Cerebellar cortex (tissue), 1 donor: ENCODE measurements at regions not wholly inside any gene's neighbourhood (a gene's known extent, or its start where the extent isn't known, plus 50 kb on each side); places are given as distances from the start of the nearest gene placed in this dataset.

Source experiments
- DNase-seq: peaks from one replicate; pipeline ENCODE4 v3.0.0-alpha.2; 2015; ENCODE audit warnings: low spot score

DNA sequence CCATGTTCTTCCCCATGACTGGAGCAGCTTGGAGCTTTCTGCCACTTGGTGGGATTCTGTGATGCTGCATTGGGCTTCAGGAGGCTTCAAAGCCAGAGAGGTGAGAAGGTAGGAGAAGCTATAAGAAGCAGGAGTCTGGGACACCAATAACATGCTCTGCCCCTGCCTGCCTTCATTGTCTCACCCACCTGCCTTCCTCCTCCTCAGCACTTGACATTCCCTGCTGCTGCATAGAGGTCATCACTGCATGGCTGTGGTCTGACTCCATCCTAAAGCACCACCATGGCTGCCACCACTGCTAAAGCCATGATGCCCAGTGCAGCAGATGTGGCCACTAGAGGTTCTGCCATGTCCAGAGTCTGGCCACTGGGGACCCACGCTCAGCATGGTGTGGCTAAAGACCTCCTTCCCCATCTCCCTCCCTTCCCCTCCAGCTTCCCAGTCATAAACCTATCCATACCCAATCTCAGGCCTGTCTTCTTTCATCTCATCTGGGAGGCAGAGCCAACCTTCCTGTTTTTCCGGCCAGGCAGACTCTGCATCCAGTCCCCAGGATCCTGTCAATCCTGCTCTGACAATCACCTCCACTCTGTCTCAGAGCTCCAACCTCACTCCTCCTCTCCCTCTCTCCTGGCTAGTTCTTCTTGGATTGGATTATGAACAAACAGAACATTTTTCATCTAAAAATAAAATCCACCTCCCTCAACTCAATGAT, 285.1 kb upstream of the POU3F1 start:
- no peak for DNase-seq

DNA sequence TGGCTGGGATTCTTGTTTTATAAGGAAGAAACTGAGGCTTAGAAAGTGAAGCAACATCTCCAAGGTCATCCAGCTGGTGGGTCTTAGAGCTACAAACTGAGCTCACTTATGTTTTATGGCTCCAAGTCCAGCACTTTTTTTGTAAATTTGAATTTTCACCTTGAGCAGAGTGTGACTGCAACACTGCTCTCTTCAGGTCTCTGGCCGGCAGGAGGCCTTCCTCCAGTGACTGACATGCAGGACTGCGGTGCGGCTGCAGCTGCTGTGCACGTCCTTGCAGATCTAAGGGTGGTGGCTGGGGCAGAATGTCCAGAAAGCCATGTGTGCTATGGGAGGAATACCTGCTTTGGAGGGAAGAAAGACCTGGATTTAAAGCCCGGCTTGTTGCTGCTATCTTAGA, 284.2 kb upstream of the POU3F1 start:
- no peak for DNase-seq

DNA sequence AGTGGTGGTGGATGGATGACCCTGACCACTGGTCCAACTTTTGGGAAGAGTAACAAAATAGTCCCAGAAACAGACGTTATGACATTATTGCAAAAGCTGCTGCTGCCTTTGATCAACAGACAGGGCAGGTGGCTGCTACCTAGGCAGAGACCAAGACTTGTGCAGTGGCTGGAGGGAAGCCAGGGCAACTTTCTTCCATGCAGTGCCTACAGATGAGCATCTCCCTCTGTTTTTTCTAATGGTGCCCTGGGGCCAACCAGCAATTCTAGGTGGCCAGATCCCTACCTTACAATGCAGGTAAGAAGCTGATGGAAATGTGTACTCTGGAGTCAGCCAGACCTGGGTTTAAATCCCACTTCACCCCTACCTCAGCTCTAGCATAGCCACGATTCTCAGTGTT, 283.1 kb upstream of the POU3F1 start:
- no peak for DNase-seq

DNA sequence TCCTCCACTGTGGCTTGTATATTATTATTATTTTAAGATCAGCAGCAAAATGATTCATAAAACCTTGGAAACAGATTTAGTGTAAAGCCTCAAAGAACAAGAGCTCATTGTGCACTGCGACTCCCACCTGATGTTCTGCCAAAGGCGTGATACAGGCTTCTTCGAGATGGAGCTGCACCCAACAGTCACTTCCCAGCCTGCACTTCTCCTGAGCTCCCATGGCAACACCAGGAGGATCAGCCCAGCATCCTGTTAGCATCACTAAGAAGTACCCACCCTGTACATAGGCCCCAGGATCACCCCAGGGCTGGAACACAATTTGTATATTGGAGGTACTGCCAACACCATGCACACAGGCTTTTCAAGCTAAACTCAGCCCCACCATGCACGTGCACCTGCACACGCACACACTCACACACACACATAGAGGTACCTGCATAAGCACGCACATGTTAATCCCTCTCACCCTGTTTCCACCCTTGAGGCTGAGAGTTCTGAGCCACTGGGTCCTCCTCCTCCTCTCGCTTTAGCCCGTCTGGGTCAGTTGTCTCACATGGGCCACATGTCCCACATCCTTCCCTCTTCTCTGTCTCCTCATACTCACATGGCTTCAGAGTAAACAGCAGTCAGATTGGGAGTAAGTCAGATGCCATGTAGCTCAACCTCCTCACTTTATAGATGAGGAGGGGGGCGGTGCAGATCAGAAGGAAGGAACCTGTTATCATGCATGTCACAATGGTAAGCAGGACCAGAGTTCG, 281.9 kb upstream of the POU3F1 start:
- no peak for DNase-seq

DNA sequence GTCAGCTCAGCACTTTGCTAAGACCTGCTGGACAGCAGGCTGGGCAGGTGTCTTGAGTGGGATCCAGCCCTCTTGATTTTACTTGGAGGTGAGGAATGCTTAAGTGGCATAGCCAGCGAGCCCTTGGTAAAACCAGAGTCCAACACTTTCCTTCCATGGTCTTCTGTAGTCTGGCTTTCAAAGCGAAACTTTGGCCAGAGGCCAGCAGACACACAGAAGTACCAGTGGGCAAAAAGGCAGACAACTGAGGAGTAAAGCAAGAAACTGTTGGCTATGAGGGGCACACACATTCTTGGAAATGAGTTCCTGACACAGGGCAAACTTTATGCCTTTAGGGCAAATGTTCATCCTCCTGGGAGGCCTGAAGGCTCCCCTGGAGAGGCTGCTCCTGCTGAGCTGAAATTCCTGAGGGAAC, 281.0 kb upstream of the POU3F1 start:
- peak; percentile 2 for DNase-seq

DNA sequence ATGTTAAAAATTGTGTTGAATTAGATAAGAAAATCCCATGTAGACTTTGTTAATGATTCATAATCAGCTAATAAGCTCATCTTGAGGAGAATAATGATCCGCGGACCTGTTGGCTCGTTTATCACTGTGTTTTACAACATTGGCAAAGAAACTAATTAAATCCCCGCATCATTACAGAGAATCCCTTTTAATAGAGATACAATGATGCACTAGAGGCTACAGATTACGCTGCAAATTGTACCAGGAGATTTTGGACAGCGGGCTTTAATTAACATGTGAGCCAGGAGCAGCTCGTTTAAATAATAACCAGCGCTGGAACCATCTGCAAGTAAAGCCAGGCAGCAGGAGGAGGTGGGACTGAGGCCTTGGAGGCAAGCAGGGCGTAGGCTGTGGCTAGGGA, 280.3 kb upstream of the POU3F1 start:
- DNase-seq = no peak

DNA sequence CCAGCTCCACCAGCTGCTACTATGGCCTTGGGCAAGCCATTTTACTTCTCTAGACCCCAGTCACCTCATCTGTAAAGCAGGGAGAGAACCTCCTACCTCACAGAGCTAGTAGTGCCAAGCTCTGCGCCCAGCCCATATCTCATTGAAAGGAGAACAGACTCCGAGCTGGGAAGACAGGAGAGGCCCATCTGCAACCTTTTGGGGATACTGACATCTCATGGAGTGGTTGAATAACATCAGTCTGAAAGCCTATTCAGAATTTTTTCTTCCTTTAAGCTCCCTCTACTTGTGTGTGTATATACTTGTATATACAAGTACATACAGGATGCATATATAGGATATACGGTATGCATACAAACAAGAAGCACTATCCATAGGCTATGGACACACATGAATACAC, 279.5 kb upstream of the POU3F1 start:
- no peak for DNase-seq

DNA sequence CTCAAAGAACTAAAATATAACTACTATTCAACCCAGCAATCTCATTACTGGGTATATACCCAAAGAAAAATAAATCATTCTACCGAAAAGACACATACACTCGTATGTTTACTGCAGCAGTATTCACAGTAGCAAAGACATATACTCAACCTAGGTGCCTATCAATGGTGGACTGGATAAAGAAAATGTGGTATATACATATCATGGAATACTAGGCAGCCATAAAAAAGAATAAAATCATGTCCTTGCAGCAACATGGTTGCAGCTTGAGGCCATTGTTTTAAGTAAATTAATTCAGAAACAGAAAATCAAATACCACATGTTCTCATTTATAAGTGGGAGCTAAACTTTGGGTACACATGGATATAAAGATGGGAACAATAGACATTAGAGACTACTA, 266.2 kb upstream of the POU3F1 start:
- no peak for DNase-seq

DNA sequence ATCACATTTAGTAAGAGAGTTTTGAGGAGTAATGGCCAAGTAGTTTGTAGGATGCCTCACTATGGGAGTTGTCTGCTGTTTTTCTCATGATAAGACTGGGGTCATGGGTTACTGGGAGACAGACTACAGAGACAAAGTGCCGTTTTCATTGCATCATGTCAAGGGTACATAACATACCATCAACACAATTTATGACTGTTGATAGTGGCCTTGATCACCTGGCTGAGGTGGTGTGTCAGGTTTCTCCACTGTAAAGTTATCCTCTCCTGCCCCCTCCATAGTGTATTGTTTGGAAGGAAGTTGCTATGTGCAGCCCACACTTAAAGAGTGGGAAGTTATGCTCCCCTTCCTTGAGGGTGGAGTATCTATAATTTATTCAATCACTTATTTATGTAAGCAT, 263.5 kb upstream of the POU3F1 start:
- DNase-seq = no peak

DNA sequence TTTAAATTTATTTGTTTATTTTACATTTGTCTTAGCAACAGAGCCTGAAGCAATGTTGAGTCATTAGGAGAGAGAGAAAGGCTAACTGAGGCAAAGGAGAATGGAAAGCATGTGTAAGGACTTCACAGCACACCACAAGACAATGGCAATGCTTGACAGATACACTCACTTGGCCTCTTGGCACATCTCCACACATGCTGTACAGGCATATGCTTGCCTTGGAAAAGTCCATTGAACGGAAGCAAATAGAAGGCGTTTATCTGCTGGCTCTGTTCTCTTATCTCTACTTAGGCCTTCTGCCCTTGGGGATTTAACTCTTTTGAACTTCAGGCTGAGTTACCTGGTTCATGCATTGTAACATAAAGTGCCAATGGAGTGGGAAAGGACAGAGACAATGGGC, 262.2 kb upstream of the POU3F1 start:
- no peak for DNase-seq

DNA sequence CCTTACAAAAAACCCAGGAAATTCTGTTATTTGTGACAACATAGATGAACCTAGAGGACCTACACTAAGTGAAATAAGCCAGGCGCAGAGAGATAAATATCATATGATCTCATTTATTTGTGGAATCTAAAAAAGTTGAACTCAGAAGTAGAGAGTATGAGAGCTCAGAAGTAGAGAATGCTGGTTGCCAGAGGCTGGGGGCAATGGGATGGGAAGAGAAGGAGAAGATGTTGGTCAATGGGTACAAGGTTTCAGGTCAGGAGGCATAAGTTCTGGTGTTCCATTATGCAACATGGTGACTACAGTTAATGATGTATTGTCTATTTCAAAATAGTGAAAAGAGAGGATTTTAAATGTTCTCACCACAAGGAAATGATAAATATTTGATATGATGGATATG, 259.1 kb upstream of the POU3F1 start:
- DNase-seq = no peak

DNA sequence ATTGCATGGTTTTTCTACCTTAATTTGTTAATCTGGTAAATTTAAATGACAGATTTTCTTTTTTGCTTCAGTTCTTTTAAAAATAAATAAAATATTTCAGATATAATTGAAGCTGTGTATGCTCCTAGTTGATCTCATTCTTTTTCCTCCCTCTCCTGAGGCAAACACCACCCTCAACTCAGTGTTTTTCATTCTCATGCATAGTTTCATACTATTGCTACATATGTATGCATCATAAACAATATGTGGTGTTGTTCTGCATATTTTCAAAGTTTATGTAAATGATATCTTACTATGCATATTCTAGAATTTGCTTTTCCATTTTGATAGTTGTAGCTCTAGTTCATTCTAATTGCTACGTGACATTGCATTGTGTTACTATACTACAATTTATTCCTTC, 257.2 kb upstream of the POU3F1 start:
- no peak for DNase-seq

DNA sequence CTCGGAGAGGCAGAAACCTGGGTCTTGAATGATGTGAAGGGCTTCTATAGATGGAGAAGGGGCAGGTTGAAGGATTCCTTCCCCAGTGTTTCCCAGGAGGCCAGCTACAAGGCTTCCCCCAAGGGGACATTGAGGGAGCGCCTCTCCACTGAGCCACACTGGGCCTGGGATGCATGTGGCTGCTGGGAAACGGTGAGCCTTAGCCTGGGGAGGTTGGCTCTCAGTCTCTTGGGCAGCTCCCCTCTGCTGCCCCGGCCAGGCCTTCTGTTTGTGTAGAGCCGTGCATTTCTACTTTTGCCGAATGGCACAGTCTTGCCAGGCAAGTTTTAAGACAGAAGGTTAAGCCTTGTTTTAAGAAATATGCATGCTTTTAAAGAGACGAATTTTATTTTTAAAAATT, 254.4 kb upstream of the POU3F1 start:
- no peak for DNase-seq

DNA sequence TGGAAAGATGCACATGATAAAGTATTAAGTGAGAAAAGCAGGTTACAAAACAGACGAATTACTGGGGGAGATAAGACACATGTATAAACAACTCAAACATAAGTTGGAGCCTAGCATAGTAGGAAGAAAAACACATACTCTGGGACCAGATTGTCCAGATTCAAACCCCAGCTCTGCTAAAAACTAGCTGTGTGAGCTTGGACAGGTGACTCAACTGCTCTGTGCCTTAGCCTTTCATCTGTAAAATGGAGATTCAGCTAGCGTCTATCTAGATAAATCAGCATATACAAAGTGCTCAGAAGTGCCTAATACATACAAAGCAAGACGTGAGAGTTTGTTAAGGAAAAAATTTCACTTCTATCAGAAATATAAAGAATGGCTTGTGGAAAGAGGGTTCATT, 254.0 kb upstream of the POU3F1 start:
- no peak for DNase-seq

DNA sequence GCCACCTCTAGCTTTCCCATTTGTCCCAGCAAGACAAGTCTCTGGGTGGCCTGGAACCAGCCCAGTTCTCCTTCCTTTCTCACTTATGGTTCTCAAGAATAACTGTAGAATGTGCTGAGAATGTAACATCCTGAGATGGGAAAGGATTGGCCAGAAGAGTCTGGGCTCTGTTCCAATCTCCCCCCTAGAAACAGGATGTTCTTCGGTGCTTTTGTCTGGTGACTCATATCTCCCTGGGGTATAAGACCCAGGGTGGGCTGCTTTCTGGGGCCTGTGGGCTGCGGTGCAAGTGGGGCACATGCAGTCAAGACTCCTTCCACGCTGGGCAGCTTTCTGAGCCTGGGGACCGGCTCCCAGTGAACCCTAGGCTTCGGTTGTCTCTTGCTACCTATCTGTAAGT, 251.2 kb upstream of the POU3F1 start:
- DNase-seq = no peak

DNA sequence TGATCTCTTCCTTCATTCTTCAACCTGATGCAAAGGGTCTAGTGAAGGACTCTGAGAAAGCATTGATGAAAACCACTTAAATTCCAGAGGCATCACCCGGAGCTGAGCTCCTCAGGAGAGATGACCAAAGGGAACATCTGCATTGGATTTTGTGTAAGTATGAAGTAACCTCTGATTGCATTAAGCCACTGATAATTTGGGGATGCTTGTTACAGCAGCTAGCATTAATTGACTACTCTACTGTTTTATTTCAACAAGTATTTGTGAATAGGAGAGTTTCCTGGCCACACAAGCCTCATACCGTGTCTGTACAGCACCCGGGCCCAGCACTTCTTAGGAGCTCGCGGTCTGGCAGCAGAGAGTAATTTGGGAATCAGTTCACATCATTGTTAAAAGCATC, 250.7 kb upstream of the POU3F1 start:
- DNase-seq = no peak

DNA sequence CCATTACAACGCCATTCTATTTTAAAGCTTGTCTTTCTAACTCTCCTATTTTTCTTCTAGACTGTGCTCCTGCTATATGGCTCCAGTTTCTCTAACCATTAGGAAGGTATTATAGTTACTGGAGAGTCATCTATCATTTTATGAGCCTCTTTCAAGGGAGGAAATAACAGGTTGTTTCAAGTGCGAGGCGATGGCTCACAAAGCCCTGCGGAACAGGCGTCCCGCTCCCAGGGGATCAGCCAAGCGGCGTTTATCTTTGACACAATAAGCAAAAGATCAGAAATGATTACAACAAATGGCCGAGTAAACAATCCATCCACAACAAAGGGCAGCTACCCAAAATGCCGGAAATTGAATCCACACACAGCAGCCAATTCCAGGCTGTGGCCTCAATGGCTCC, 249.5 kb upstream of the POU3F1 start:
- DNase-seq = no peak

DNA sequence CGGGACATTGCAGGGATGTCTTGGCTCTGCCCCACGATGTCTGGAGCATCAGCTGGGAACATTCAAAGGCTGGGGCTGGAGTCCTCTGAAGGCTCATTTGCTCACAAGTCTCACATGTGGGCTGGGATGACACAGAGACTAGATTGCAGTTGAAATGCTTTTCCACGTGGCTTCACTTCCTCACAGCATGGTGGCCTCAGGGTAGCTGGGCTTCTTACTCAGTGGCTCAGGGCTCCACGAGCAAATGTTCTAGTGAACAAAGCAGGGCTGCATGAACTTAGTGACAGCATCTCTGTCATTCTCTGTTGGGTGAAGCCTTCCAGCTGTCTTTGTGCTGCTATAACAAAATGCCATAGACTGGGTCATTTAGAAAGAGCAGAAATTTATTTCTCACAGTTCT, 247.0 kb upstream of the POU3F1 start:
- no peak for DNase-seq

DNA sequence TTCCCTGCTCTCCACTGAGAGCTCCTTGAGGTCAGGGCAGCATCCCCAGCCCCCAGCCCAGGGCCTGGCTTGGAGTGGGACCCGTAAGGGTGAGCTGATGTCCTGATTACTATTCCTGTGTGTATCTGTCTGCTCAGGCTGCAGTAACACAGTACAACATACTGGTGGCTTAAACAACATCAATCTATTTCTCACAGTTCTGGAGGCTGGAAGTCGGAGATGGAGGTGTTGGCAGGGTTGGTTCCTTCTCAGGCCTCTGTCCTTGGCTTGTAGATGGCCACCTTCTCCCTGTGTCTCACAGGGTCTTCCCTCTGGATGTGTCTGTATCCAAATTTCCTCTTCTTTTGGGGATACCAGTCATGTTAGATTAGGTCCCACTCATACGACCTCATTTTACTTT, 246.4 kb upstream of the POU3F1 start:
- DNase-seq = no peak

DNA sequence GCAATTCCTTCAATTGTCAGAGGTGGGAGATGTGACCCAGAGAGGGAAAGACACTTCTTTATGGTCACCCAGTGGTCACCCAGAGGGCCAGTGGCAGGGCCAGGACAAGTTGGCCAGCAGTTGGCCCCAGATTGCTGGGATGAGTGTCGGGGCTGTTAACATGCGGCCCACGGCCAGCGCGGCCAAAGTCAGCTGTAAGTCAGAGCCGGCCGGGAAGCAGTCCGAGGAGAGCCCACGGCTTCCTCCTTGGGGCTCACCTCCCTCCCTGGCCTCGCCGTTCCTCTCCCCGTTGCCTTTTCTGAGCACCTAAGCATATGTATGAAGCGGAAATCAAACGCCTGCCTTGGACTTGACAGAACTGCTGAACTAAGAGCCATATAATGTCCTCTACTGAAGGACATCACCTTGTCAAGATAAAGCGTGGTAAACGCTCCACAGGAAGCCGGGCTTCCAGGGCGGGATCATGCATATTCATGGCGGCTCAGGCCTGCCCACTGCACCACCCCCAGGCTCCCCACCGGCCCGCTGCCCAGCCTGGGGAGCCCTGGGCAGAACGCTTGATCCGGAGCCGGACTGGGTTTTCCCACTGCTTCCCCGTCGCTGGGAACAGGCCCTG, 245.4 kb upstream of the POU3F1 start:
- no peak for DNase-seq

DNA sequence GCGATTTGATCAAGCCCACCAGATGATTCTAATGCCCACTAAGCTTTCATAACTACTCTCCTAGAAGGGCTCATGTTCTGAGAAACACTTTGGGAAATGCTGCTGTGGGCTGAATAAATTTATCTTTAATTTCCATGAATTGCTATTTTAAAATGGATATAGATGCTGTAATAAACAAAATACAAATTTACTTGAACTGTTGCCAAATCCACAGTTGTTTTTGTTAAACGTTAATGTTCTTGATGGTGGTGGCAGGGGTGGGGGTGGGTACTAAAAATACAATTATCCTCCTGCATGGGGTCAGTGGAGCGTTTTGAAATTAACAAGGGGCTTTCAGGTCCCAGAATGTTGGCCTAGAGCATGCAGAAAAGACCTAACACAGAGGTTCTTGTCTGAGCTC, 244.7 kb upstream of the POU3F1 start:
- no peak for DNase-seq

DNA sequence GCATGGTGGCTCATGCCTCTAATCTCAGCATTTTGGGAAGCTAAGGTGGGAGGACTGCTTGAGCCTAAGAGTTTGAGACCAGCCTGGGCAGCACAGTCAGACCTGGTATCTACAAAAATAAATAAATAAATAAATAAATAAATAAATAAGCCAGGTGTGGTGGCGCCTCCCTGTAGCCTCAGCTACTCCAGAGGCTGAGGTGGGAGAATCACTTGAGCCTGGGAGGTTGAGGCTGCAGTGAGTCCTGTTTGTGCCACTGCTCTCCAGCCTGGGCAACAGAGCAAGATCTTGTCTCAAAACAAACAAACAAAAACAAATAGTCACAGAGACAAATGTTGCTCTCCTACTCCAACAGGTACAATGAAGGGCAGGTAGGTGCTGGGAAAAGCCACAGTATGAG, 242.4 kb upstream of the POU3F1 start:
- no peak for DNase-seq

DNA sequence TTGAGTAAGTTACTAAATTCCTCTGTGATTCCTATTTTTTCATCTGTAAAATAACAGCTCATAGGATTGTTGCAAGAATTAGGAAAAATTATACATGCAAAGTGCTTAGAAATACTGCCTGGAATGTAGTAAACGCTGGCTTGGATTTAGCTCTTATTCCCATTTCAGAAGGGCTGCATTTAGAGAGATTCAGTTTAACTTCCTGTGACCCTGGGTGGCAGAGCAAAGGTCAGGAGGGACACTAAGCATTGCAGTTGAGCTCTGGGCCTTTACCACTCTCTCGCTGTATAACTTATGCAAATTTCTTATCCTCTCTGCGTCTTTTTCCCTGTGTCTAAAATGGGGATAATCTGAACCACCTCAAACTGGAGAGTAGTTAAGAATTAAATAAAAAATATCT, 241.0 kb upstream of the POU3F1 start:
- no peak for DNase-seq

DNA sequence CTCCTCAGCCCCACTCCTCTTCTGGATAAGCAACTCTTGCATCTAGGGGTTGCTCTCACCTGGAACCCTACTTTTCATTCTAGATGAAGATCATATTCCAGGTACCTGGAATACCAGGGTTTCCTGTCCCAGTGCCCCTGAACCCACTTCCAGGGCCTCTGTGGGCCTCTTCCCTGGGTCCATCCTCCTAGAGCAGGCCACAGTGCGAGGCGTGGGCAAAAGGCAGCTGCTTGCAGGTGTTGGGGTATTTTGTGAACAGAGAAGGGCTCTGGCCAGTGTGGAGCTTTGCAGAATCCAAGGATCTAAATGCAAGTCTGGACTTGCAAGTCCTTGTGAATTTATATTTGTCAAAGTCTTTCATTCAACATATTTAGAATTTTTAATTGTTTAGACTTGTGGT, 240.4 kb upstream of the POU3F1 start:
- DNase-seq = no peak
